SK-N-SH treated with all-trans-retinoic acid at 6 μM for 48 hours (cell line): ENCODE measurements at regions not wholly inside any gene's neighbourhood (a gene's known extent, or its start where the extent isn't known, plus 50 kb on each side); places are given as distances from the start of the nearest gene placed in this dataset.

Source experiments
- ARNTL ChIP-seq: fragments of 450-650 bp; formaldehyde crosslinking; IDR thresholded peaks from 2 replicates; pipeline ENCODE4 v1.5.0; 2020; ENCODE audit warnings: low read depth, mild to moderate bottlenecking, moderate library complexity, borderline replicate concordance
- PATZ1 ChIP-seq: fragments of 250-450 bp; sonication (Bioruptor Pico); IDR thresholded peaks from 2 replicates; pipeline ENCODE4 v1.8.0; 2020; ENCODE audit warnings: mild to moderate bottlenecking, moderate library complexity, borderline replicate concordance
- TOX ChIP-seq: fragments of 250-450 bp; sonication (Bioruptor Pico); IDR thresholded peaks from 2 replicates; pipeline ENCODE4 v1.8.0; 2021; ENCODE audit warnings: mild to moderate bottlenecking, moderate library complexity, borderline replicate concordance
- ZNF8 ChIP-seq: fragments of 450-650 bp; formaldehyde crosslinking; IDR thresholded peaks from 2 replicates; pipeline ENCODE4 v1.5.0; 2020; ENCODE audit warnings: mild to moderate bottlenecking, moderate library complexity

- TF ChIP-seq ARNTL (no peak), ZNF8 (CRISPR knock-in tag) (no peak), TOX (CRISPR knock-in tag) (no peak), PATZ1 (CRISPR knock-in tag) (no peak)
Measured at GRCh38 chr6:132877003-132877402, 62.6 kb downstream of the RPS12 start.
